CD4-positive, alpha-beta T cell treated with Interleukin-12 subunit alpha and Interleukin-12 subunit beta, for 1 hour (primary cell): ENCODE measurements at regions not wholly inside any gene's neighbourhood (a gene's known extent, or its start where the extent isn't known, plus 50 kb on each side); places are given as distances from the start of the nearest gene placed in this dataset.
"Not testable (repeated sequence)": the region's sequence is repeated elsewhere in the genome, so short reads cannot be mapped to it uniquely, and the experiment has no call there.

Experiments
- DNase-seq: peaks from one replicate; pipeline ENCODE4 v3.0.0-alpha.2; 2020

DNA sequence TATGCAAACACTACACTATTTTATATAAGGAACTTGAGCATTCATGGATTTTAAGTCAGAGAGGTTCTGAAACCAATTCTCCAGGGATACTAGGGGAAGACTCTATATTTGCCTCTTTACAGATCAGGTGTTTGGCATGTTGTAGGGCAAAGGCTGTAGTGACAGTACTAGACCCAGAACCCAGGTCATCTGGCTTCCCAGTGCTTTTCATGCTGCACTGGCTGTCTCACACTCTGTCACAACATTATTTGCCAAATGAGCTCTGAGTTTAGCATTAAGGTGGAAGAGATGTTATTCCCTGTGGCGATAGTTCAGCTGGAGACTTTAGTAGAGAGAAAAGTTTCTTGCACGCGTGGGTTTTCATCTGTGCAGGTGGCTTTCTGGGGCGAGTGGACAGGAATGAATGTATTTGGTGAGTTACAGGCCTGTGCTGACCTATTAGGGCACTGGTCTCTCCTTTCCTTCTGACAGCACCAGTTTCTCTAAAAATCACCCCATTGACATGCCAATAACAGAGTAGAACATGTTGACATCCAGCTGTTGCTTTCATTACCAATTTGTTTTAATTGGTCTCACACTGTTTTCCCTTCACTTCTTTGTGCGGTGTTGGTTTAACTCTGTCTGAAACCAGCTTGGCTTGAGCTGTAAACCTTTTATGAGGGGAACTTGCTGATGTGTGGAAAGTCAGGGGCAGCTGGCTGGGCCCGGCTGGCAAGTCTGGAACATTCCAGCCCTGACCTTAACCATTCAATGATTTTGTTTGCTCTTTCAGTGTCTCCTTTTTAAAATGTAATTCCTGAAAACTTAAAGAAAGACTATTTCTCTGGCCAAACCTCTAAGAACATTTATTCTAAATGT lies 643.0 kb upstream of the FAM98A start:
- no peak for DNase-seq

DNA sequence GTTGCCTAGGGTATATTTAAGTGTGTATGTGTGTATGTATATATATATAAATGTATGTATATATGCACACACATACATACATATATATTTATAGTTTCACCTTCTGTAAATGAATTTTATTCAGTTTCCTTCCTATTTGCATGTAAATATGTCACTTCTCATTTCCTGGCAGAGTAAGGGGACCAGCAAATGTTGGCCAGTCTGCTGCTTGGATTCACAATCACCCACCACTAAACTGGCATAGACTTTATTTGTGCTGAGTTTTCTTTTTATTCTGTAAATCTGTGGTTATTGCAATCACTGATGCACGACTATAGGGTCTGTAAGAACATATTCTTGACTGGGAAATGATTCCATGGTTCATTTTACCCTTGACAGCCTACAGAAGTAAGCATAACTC lies 640.4 kb upstream of the FAM98A start:
- DNase-seq = no peak

DNA sequence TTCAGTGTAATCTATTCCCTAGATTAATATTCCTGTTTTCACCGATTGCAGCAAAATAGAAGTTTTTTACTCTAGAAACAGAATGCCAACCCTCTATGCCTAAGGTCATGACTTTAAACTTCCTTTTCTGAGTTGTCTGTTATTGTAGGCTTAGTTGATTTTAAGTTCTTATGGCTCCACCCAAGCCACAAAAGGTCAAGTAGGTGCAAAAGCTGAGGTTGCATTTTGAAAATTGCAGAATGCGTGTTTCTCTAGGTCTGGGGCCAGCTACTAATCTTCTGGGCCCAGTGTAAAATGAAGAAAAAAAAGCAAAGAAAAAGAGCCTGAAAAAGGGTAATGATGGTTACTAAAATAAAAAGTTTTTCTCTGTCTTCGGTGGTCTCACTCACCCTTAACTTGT lies 635.7 kb upstream of the FAM98A start:
- no peak for DNase-seq

DNA sequence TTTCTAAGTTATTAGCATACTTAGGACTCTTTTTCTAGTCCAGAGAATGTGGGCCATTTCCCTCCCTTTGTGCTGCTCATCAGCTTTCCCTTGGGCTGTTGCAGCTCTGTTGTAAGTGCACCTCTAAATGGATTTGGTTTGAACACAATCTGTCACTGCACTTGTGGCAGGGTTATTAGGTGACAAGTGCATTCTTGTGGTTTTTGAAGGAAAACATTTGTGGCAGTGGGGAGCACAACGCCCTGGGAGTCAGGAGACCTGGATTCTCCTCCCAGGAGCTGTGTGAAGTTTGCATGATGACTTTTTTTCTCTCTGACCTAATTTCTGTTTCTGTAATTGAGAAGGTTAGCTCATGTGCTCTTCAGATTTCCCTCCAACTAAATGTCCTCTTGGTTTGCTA lies 630.9 kb upstream of the FAM98A start:
- DNase-seq = no peak

DNA sequence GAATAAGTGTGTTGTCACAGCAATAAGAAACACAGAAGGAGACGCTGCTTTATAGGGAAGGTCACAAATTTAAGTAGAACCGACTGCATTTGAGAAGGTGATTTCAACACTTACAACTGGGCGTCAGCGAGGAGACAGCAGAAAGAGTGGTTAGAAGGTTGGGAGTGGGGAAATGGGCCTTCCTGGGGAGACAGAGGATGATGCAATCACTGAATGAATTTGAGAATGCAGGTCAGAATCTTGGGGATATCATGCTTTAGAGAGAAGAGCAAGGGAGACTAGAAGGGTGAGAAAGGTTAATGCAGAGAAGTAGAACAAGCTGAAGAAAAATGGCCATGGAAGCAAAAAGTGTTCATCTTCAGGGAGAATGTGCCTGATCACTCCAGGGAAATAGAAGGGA lies 616.1 kb upstream of the FAM98A start:
- no peak for DNase-seq

DNA sequence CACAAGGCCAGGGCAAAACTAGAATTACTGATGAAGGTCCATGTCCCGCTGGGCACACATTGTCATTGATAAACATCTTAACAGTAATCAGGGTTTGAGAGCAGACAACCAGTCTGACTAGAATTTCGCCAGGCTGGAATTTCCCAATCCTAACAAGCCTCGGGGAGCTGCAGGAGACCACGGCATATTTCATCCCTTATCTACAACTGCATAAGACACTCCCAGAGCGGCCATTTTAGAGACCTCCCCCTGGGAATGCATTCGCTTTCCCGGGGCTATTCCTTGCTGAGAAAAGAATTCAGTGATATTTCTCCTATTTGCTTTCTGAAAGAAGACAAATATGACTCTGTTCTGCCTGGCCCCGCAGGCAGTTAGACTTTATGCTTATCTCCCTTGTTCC lies 611.3 kb upstream of the FAM98A start:
- not testable (repeated sequence) for DNase-seq

DNA sequence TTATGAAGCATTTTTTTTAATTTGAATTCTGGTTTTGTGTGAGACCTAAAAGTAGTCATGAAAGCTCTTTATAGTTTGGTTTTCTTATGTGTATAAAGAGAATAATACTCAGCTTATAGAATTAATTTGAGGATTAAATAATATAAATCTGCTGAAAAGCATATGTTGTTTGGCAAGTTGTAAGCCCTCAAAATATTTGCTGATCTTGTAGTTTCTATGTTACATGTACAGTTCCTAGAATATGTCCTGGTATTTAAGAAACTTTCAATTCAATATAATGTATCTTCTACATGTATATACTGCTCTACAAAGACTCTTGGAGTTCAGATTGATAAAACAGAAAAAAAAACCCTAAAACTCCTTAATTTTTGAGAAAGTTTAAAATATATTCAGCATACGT lies 605.5 kb upstream of the FAM98A start:
- DNase-seq = no peak

DNA sequence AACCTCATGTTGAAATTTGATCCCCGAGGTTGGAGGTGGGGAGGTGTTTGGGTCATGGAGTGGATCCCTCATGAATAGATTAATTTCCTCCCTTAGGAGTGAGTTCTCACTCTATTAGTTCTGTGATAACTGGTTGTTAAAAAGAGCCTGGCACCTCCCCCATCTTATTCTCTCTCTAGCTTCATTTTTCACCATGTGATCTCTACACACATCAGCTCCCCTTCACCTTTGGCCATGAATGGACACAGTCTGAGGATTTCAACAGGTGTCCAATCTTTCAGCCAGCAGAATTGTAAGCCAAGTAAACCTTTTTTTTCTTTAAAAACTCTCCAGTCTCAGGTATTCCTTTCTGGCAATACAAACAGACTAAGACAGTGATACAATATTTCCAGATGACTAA lies 602.0 kb upstream of the FAM98A start:
- DNase-seq = no peak

DNA sequence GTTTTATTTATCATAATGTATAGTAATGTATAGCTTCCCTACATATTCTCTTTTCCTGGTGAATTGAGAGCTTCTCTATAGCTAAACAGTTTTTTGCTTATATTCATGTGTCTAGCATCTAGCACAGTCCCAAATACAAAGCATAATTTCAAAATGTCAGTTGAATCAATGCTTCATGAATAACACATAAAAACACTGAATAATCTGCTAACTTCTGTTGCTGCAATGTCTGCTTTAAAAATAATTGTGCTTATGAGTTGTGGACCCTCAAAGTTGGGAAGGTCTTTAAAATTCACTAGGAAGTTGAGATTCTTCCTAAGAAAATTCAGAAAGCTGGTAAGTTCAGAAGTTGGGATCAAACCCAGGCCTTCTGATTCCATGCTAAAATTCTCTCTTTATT lies 600.9 kb upstream of the FAM98A start:
- DNase-seq = no peak

DNA sequence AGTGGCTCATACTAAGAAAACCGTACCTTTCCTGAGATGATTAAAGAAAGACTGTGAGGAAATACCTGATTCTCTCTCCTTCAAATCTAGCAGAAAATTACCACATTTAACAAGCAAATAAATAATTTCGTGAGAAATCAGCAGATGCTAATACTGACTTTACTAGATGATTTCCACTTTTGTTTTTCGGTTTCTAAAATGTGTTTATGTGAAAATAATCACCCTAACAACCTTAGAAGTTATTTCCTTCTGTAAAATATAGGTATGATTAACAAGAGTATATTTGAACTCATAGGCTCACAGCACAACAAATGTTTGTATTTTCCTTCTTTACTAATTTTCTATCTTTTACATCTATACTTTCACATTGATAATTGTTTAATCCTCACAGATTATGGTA lies 594.1 kb upstream of the FAM98A start:
- no peak for DNase-seq

DNA sequence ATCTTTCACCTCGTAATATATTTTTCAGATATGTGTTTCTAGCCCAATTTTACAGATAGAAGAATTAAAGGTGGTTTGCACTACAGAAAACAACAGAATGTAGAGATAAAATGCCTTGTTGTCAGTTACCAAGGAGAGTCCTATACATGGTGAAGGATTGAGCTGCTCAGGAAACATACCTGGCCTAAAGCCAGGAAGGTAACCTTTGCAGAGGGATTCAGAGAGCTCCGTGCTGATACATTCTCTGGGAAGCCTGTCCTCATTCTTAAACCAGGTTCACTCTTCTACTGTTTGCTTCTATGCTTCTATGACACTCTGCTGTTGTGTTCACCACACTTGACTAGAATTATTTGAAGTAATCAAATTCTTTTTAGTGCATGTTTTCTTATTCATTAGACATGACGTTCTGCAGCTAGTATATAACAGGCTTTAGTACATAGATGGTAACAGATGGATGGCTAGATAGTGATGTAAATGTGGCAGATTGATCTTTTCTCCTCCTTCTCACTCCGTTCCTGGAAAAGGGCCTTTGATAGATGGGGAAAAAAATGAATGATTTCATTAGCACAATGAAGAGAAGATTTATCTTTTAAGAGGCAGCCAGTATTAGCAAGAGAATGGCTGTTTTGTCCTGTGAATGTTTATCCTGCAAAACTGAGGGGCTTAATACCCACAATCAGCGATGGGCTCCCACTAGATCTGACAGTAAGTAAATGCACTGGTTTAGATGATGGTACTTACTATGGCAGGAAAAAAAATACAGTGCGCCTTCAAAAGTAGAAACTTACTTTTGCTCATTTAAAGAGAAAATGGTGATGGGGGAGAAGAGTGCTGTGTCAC lies 589.6 kb upstream of the FAM98A start:
- no peak for DNase-seq

DNA sequence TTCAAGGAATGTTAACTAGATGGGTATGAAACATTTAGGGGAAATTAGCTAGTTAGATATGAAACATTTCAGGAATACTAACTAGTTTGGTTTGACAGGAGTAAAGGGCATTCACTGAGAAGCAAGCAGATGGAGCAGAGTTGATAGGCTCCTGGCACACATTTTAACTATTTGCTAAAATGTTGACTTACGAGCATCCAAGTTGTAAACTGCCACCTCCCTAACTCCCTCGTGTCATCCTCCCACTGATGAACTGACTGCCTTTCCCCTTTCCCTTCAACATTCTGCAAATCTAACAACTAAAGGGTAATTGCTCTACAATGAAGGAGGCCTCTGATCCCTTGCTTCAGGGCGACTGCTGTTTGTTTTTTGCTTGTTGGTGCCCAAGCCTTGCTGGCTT lies 580.4 kb upstream of the FAM98A start:
- no peak for DNase-seq

DNA sequence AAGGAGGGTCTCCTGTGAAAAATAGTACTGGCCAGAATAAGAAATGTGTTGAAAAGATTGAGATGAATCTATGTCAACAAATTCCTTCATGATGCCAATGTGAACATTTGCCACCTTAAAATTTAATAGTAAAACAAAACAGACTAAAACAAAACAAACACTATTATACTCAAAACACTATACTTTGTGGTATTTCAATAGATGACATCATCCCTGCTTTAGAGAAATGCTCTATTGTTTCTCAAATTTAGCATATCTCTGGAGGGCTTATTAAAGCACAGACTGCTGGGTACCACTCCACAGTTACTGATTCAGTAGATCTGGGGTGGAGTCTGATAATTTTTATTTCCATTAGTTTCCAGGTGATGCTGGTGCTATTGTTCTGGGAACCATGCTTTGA lies 579.4 kb upstream of the FAM98A start:
- DNase-seq = no peak

DNA sequence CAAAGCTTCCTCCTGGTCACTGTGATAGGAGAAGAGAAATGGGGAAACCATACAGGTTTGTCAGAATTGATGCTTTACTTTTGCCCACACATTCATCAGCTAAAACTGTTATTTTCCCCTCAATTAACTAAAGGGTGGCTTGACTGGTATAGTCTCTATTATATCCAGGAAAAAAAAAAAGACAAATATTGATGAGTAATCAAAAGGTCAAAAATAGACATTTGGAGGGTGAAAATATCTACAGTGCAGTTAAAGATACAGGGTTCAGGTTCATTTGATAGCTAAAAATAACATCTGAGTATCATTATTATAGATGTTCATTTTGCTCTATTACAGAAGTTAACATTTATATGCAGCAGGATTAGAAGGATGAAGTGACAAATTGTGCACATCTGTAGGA lies 577.6 kb upstream of the FAM98A start:
- no peak for DNase-seq

DNA sequence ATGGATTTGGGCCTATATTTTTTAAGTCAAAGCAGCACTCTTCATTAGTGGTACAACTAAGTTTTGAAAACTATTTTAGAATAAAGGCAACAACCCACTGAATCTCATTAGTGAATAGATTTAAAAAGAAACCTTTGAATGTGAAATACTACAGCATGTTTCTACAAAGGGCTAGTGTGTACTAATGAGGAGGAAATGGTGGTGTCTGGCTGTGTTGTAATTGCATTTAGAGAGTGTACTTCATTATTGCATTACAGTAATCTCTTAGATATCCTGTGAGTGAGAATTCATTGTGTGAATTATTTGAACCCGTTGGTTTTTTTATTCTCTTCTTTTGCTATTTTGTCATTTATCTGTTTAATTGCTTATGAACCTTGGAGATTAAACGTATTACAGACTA lies 575.4 kb upstream of the FAM98A start:
- no peak for DNase-seq

DNA sequence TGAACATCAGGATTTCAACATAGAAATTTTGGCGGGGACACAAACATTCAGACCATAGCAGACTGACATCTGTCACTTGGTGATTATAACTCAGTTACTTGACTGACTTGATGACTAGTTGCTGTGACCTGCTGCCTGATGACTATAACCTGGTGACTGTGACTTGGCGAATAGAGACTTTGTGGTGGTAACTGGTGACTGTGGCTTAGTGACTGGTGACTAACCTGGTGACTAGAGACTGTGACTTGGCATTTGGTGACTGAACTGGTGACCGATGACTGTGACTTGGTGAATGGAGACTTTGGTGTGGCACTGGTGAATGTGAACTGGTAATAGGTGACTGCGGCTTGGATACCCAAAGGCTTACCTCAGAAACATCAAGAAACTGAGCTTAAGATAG lies 563.1 kb upstream of the FAM98A start:
- no peak for DNase-seq

DNA sequence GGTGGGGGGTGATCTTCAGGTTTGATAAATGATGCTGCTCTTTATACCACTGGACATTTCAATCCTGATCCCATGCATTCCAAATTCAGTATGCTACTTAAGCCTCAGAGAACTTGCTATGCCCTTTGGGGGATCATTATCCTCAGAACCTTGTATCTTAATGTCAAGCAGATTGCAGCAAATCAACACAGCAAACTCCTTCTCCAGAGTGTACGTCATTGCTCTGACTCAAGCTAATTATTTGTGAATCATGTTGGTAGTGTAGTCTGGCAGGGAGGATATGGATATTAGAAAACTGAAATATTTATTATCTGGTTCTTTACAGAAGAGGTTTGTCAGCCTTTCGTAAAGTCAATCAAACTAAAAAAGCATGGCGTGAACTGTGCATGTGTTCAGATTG lies 562.5 kb upstream of the FAM98A start:
- DNase-seq = no peak

DNA sequence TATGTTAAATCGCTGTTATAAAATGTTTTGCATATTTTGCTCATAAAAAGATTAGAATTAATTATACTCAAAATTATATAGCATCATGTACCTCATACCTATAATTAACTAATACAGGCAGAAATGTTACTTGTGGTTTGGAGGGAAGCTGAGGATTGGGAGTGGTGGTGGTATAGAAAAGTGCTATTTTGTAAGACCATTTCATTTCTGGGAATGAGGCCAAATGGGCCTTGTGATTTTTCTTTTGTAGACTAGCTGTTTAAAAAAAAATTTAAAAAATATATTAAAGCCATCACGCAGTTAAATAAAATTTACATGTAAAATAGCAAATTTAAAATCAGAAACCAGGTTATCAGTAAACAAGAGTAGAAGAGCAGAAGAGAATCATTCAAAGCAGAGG lies 560.8 kb upstream of the FAM98A start:
- DNase-seq = no peak

DNA sequence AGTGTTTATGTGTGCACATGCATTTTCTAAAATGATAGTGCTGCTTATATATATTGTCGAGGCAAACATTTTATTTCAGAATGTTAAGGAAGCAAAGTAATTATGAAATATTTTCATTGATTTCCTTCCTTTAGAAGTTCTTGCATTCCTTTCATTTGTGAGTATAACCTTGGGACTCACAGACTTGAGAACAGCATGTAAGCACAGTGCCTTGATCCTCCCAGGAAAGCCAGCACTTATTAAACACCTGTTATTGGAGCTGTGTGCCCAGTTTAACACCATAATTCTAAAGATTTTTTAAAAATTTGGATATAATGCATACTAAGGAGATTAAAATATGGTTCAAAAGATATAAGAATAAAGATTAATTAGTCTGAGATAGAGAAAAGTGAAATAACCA lies 554.4 kb upstream of the FAM98A start:
- no peak for DNase-seq

DNA sequence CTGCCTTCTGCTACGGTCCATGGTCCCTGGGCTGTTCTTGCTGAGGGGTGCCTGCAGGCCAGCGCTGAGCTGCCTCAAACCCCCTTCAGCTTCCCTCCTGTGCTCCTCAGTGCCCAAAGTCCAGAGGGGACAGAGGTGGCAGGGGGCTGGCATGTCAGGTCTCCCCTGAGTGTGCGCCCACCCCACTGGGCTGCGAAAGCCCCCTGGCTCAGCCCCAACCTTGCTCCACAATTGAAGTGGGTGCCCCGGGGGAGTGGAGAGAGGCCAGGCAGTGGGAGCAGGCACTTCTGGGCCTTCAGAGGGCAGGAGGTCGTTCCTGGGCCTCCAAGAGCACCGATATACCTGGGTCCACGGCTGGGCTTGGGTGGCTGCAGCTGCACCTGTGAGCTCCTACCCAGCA lies 548.7 kb upstream of the FAM98A start:
- DNase-seq = no peak

DNA sequence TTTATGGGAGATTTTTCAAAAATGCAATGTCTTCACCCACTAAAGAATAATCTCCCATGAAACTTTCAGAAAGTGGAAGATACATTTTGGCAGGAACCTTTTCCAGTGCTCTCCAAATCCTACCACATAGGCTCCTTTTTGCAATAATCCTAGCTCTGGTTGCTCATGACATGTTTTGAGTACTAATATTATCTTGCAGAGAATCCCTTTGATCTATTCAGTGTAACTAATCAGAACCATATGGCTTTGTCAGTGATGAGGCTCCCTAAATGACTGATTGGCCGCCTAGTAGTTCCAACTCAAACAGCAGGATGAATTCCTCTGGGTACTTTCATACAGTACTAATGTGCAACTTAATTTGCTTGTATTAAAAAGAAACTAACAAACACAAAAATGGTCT lies 544.0 kb upstream of the FAM98A start:
- DNase-seq = no peak

DNA sequence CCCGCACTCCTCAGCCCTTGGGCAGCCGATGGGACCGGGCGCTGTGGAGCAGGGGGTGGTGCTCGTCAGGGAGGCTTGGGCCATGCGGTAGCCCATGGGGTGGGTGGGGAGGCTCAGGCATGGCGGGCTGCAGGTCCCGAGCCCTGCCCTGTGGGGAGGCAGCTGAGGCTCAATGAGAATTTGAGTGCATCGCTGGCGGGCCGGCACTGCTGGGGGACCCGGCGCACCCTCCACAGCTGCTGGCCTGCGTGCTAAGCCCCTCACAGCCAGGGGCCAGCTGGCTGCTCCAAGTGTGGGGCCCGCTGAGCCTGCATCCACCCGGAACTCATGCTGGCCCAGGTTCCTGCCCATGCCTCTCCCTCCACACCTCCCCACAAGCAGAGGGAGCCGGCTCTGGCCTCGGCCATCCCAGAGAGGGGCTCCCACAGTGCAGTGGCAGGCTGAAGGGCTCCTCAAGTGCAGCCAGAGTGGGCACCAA lies 543.5 kb upstream of the FAM98A start:
- DNase-seq = not testable (repeated sequence)

DNA sequence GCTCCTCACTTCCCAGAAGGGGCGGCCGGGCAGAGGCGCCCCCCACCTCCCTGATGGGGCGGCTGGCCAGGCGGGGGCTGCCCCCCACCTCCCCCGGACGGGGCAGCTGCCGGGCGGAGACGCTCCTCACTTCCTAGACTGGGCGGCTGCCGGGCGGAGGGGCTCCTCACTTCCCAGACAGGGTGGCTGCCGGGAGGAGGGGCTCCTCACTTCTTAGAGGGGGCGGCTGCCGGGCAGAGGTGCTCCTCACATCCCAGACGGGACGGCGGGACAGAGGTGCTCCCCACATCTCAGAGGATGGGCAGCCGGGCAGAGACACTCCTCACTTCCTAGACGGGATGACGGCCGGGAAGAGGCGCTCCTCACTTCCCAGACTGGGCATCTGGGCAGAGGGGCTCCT lies 534.0 kb upstream of the FAM98A start:
- not testable (repeated sequence) for DNase-seq

DNA sequence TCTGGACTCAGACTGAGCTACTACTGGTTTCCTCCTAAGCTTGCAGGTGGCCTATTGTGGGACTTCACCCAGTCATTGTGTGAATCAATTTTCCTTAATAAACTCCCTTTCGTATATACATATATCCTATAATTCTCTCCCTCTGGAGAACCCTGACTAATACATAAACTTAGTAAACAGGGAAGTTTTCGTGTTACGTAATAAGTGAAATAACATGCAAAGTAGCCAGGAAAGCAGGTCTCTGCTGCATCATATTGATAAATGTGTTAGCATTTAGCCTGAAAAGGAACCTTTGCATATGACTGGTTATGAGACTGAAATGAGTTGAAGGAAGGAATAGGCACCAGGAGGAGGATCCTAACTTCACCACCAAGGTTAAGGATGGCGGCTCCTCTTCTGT lies 527.2 kb upstream of the FAM98A start:
- no peak for DNase-seq
